Activated B cell treated with CpG ODN at 0.5 μM for 24 hours (primary cell): ENCODE measurements at regions not wholly inside any gene's neighbourhood (a gene's known extent, or its start where the extent isn't known, plus 50 kb on each side); places are given as distances from the start of the nearest gene placed in this dataset.

Experiments
- ATAC-seq: fragments of 200-7000 bp; cut with Tn5 transposase; one replicate; pipeline ENCODE4 v1.10.0; 2021; ENCODE audit warnings: low read depth, mild to moderate bottlenecking, moderate library complexity
- CTCF ChIA-PET: fragments of 350-600 bp; sonication (Branson Sonifier 250); formaldehyde crosslinking; loops from one replicate; lab custom pipeline; 2021; ENCODE audit warnings: antibody characterized with exemption; lab: Charles Lee
- POLR2A ChIA-PET: fragments of 350-600 bp; sonication (Branson Sonifier 250); formaldehyde crosslinking; loops from one replicate; lab custom pipeline; 2021; ENCODE audit warnings: antibody characterized with exemption; lab: Charles Lee
- DNase-seq: peaks from one replicate; pipeline ENCODE4 v3.0.0; 2022
- H3K27ac Mint-ChIP-seq: one replicate; pipeline ENCODE4 v1.8.0; 2020; ENCODE audit warnings: mixed read lengths
- H3K27me3 Mint-ChIP-seq: one replicate; pipeline ENCODE4 v1.8.0; 2021; ENCODE audit warnings: mixed read lengths
- H3K36me3 Mint-ChIP-seq: one replicate; pipeline ENCODE4 v1.8.0; 2021; ENCODE audit warnings: low read depth, mixed read lengths
- H3K4me1 Mint-ChIP-seq: one replicate; pipeline ENCODE4 v1.8.0; 2021; ENCODE audit warnings: mixed read lengths
- H3K4me3 Mint-ChIP-seq: one replicate; pipeline ENCODE4 v1.8.0; 2020; ENCODE audit warnings: mild to moderate bottlenecking, mixed read lengths
- H3K9me3 Mint-ChIP-seq: one replicate; pipeline ENCODE4 v1.8.0; 2020; ENCODE audit warnings: mixed read lengths
- intact Hi-C: fragments of 100-400 bp; cut with micrococcal nuclease; formaldehyde crosslinking; loops from one replicate; pipeline ENCODE4 v1.15.1; 2024
- TF ChIP-seq, protein P1 (sequence below): fragments of 200-600 bp; IDR thresholded peaks from one replicate; pipeline ENCODE4 v1.8.0; 2022; ENCODE audit warnings: antibody characterized with exemption, mild to moderate bottlenecking

DNA sequence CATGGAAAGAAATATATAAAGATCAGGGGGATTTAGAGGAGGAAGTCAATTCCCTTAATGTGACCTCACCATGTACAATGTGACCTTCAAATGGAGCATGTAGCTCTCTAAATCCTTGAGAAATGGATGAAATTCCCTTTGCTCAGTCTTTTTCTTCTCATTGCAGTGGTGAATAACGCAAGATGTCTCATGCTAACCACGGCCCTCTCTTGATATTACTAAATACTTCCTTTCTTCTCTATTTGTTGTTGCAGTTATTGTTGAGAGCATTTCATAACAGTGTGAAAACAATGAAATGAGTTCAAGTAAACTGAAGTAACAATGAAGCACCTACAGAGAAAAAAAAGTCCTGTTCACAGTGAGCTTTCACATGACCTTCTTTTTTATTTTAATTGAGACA is 55.6 kb downstream of the ZNF281 start:
- H3K27me3 Mint-ChIP-seq: no peaks in the 10 kb centered on the region
- ChIA-PET POLR2A (no interaction called here), CTCF (no interaction called here)
- no peaks in the 10 kb centered on the region for H3K36me3 Mint-ChIP-seq
- H3K9me3 Mint-ChIP-seq: no peaks in the 10 kb centered on the region
- H3K4me1 Mint-ChIP-seq: peaks cover 22% of the 10 kb centered on the region
- H3K27ac Mint-ChIP-seq: no peak overlapping the region
- DNase-seq (no peak), ATAC-seq (no peak)
- TF ChIP-seq, protein P1, sequence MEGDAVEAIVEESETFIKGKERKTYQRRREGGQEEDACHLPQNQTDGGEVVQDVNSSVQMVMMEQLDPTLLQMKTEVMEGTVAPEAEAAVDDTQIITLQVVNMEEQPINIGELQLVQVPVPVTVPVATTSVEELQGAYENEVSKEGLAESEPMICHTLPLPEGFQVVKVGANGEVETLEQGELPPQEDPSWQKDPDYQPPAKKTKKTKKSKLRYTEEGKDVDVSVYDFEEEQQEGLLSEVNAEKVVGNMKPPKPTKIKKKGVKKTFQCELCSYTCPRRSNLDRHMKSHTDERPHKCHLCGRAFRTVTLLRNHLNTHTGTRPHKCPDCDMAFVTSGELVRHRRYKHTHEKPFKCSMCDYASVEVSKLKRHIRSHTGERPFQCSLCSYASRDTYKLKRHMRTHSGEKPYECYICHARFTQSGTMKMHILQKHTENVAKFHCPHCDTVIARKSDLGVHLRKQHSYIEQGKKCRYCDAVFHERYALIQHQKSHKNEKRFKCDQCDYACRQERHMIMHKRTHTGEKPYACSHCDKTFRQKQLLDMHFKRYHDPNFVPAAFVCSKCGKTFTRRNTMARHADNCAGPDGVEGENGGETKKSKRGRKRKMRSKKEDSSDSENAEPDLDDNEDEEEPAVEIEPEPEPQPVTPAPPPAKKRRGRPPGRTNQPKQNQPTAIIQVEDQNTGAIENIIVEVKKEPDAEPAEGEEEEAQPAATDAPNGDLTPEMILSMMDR: no peak
- no peak overlapping the region for H3K4me3 Mint-ChIP-seq
- intact Hi-C loops: no loop called here

DNA sequence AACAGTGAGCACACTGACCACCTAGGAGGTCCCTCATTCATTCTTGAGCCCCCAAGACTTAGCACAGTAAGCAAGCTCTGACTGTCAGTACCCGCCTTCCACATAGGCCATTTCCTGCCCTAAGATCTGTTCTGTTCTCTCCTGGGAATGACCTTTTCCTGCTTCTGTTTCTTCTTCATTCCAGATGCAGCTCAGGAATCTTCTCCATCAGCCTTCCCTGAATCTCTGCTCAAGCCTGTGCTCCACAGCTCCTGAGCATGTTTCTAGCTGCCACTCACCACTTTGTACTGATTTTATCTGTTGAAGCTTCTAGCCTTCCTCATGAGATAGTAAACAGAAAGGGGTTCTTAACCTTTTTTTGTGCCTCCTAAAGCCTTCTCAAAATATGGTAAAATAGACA is 56.6 kb downstream of the ZNF281 start:
- Mint-ChIP-seq H3K27ac (no peak overlapping the region), H3K27me3 (no peaks in the 10 kb centered on the region), H3K9me3 (no peaks in the 10 kb centered on the region), H3K36me3 (no peaks in the 10 kb centered on the region), H3K4me1 (peaks cover 22% of the 10 kb centered on the region), H3K4me3 (no peak overlapping the region)
- ChIA-PET POLR2A (no interaction called here), CTCF (interaction anchor here (0.7 kb wide), 1 partner anchor 39 kb away, joined by 3 read pairs; no protein-coding TSS in a partner anchor)
- DNase-seq (no peak), ATAC-seq (no peak)
- intact Hi-C loops: no loop called here
- TF ChIP-seq, protein P1: no peak

DNA sequence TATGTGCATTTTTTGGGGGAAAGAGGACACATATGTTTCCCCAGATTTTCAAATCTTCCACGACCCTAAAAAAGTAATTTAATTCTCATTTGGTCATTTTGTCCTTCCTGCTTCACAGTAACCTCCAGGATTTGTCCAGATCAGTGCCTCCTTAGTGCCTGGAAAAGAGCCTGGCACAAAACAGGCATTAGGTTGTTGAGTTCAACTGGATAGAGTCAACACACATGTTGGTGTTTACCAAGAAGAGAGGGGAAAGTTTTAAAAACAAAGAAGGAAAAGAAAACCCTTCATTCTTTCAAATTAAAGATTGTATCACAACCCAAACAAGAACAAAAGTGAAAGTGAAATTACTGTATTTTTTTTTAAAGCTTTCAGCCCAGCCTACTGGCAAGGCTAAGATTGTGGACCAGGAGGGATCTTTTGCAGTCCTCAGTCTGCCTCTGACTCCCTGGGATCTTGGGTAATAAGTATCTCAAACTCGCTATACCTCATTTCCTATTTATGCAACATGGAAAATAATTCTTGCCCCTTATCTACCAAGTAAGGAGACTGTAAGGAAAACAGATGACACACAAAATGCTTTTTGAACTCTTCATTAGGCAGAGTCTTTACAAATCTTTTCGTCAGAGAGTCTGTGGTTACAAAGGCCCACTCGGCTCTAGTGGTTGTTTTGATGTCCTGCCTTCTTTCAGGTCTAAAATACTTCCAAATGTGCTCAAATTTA is 57.8 kb downstream of the ZNF281 start:
- H3K36me3 Mint-ChIP-seq: no peaks in the 10 kb centered on the region
- no peaks in the 10 kb centered on the region for H3K27me3 Mint-ChIP-seq
- peak overlapping the region; percentile 57 for H3K27ac Mint-ChIP-seq
- no peaks in the 10 kb centered on the region for H3K9me3 Mint-ChIP-seq
- intact Hi-C loops: no loop called here
- DNase-seq: no peak
- ATAC-seq: peak; percentile 40
- H3K4me3 Mint-ChIP-seq: peak overlapping the region; percentile 58
- H3K4me1 Mint-ChIP-seq: peaks cover 22% of the 10 kb centered on the region
- CTCF ChIA-PET: no interaction called here
- TF ChIP-seq, protein P1: no peak
- POLR2A ChIA-PET: interaction anchor here (0.6 kb wide), 1 partner anchor 130 kb away, joined by 5 read pairs; no protein-coding TSS in a partner anchor

DNA sequence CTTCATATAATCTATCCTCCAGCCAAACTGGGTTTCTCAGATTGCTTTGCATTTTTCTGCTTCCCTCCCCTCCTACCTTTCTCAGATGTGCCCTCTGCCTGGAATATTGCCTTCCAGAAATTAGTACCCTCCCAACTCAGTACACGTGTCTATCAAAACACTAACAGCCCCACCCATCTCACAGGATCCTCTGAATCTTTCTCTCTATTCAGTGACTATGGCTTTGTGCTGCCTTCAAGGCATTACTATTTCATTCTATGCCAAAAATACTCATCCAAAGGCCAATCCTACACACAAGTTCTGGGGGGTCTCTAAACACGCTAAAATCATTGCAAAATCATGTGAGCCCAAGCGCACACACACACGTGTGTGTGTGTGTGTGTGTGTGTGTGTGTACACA is 58.4 kb downstream of the ZNF281 start:
- CTCF ChIA-PET: no interaction called here
- intact Hi-C loops: no loop called here
- no peak overlapping the region for H3K27ac Mint-ChIP-seq
- TF ChIP-seq, protein P1: no peak
- peaks cover 22% of the 10 kb centered on the region for H3K4me1 Mint-ChIP-seq
- no peak overlapping the region for H3K4me3 Mint-ChIP-seq
- ATAC-seq (no peak), DNase-seq (no peak)
- no peaks in the 10 kb centered on the region for H3K9me3 Mint-ChIP-seq
- POLR2A ChIA-PET: interaction anchor here (0.6 kb wide), 1 partner anchor 131 kb away, joined by 5 read pairs; no protein-coding TSS in a partner anchor
- no peaks in the 10 kb centered on the region for H3K27me3 Mint-ChIP-seq
- H3K36me3 Mint-ChIP-seq: no peaks in the 10 kb centered on the region

DNA sequence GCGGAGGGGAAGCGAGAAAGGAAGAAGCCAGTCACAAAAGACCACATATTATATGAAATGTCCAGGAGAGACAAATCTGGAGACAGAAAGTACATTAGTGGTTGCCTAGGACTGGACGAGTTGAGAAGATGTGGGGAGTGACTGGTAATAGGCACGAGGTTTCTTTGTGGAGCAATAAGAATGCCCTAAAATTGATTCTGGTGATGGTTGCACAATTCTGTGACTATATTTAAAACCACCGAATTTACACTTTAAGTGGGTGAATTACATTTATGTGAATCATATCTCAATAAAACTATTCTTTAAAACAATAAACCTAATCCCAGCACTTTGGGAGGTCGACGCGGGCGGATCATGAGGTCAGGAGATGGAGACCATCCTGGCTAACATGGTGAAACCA is 63.1 kb downstream of the ZNF281 start:
- Mint-ChIP-seq H3K4me3 (no peak overlapping the region), H3K36me3 (no peaks in the 10 kb centered on the region), H3K9me3 (no peaks in the 10 kb centered on the region), H3K4me1 (peaks cover 9% of the 10 kb centered on the region), H3K27ac (no peak overlapping the region), H3K27me3 (no peaks in the 10 kb centered on the region)
- intact Hi-C loops: no loop called here
- DNase-seq (no peak), ATAC-seq (no peak)
- ChIA-PET CTCF (no interaction called here), POLR2A (no interaction called here)
- TF ChIP-seq, protein P1: no peak
